H9 (cell line): ENCODE measurements at regions not wholly inside any gene's neighbourhood (a gene's known extent, or its start where the extent isn't known, plus 50 kb on each side); places are given as distances from the start of the nearest gene placed in this dataset.

ENCODE experiments used
- DNase-seq: peaks from one replicate; pipeline ENCODE4 v3.0.0-alpha.2; 2017
- H2AFZ ChIP-seq: one replicate; pipeline ENCODE4 v1.6.1; 2013; ENCODE audit warnings: mild to moderate bottlenecking, low read length, control low read depth, moderate library complexity
- H2AK5ac ChIP-seq: 2 replicates; pipeline ENCODE4 v1.6.1; 2013; ENCODE audit warnings: low read length, control low read depth, mixed read lengths; ENCODE audit not compliant: insufficient read length
- H2BK120ac ChIP-seq: one replicate; pipeline ENCODE4 v1.6.1; 2013; ENCODE audit warnings: low read depth, mild to moderate bottlenecking, low read length, control low read depth, inconsistent platforms; ENCODE audit not compliant: poor library complexity, severe bottlenecking
- H2BK12ac ChIP-seq: 2 replicates; pipeline ENCODE4 v1.6.1; 2013; ENCODE audit warnings: low read length, control low read depth, mixed read lengths, low read depth; ENCODE audit not compliant: insufficient read length
- H2BK15ac ChIP-seq: 2 replicates; pipeline ENCODE4 v1.6.1; 2013; ENCODE audit warnings: low read depth, low read length, control low read depth
- H2BK20ac ChIP-seq: one replicate; pipeline ENCODE4 v1.6.1; 2013; ENCODE audit warnings: low read depth, mild to moderate bottlenecking, low read length, control low read depth, inconsistent platforms; ENCODE audit not compliant: poor library complexity, severe bottlenecking
- H2BK5ac ChIP-seq: 2 replicates; pipeline ENCODE4 v1.6.1; 2013; ENCODE audit warnings: low read length, control low read depth, mixed read lengths; ENCODE audit not compliant: insufficient read length
- H3K14ac ChIP-seq: 2 replicates; pipeline ENCODE4 v1.6.1; 2013; ENCODE audit warnings: low read length, control low read depth; ENCODE audit not compliant: insufficient read depth
- H3K18ac ChIP-seq: 2 replicates; pipeline ENCODE4 v1.6.1; 2013; ENCODE audit warnings: low read depth, mild to moderate bottlenecking, mixed read lengths, low read length, control low read depth; ENCODE audit not compliant: insufficient read length
- H3K23ac ChIP-seq: 2 replicates; pipeline ENCODE4 v1.6.1; 2013; ENCODE audit warnings: low read length, control low read depth, mixed read lengths, low read depth; ENCODE audit not compliant: insufficient read length
- H3K23me2 ChIP-seq: 2 replicates; pipeline ENCODE4 v1.6.1; 2013; ENCODE audit warnings: low read depth, mild to moderate bottlenecking, mixed read lengths, low read length, control low read depth; ENCODE audit not compliant: insufficient read length, poor library complexity, severe bottlenecking
- H3K27ac ChIP-seq: 2 replicates; pipeline ENCODE4 v1.5.1; 2013; ENCODE audit warnings: low read length, control low read depth, mixed read lengths, low read depth; ENCODE audit not compliant: insufficient read length
- H3K27me3 ChIP-seq: 2 replicates; pipeline ENCODE4 v1.6.1; 2013; ENCODE audit warnings: low read length, control low read depth, inconsistent platforms; ENCODE audit not compliant: insufficient read depth
- H3K4ac ChIP-seq: 2 replicates; pipeline ENCODE4 v1.6.1; 2013; ENCODE audit warnings: low read depth, mild to moderate bottlenecking, control low read depth, inconsistent platforms, low read length, moderate library complexity
- H3K4me1 ChIP-seq: 2 replicates; pipeline ENCODE4 v1.6.1; 2013; ENCODE audit warnings: low read length, control low read depth, inconsistent platforms; ENCODE audit not compliant: insufficient read depth
- H3K4me2 ChIP-seq: 2 replicates; pipeline ENCODE4 v1.6.1; 2013; ENCODE audit warnings: low read length, control low read depth, mixed read lengths; ENCODE audit not compliant: insufficient read length, insufficient read depth
- H3K56ac ChIP-seq: 2 replicates; pipeline ENCODE4 v1.6.1; 2013; ENCODE audit warnings: low read depth, mild to moderate bottlenecking, mixed read lengths, low read length, control low read depth; ENCODE audit not compliant: insufficient read length
- H3K79me1 ChIP-seq: 2 replicates; pipeline ENCODE4 v1.6.1; 2013; ENCODE audit warnings: low read depth, mild to moderate bottlenecking, moderate library complexity, low read length, control low read depth, inconsistent platforms; ENCODE audit not compliant: insufficient read depth, poor library complexity, severe bottlenecking
- H3K79me2 ChIP-seq: 2 replicates; pipeline ENCODE4 v1.6.1; 2013; ENCODE audit warnings: low read length, control low read depth, inconsistent platforms; ENCODE audit not compliant: insufficient read depth
- H3K9ac ChIP-seq: 2 replicates; pipeline ENCODE4 v1.6.1; 2013; ENCODE audit warnings: low read length, control low read depth, mixed read lengths; ENCODE audit not compliant: insufficient read length; ENCODE audit errors: extremely low read depth
- H3K9me3 ChIP-seq: one replicate; pipeline ENCODE4 v1.6.1; 2013; ENCODE audit warnings: low read depth, low read length, inconsistent platforms; ENCODE audit not compliant: control insufficient read depth
- H3T11ph ChIP-seq: one replicate; pipeline ENCODE4 v1.6.1; 2013; ENCODE audit warnings: mild to moderate bottlenecking, low read length, control low read depth, inconsistent platforms
- H4K20me1 ChIP-seq: one replicate; pipeline ENCODE4 v1.6.1; 2013; ENCODE audit not compliant: control insufficient read depth, insufficient read length, insufficient read depth
- H4K5ac ChIP-seq: 2 replicates; pipeline ENCODE4 v1.6.1; 2013; ENCODE audit warnings: low read depth, mild to moderate bottlenecking, mixed read lengths, low read length, control low read depth; ENCODE audit not compliant: insufficient read length
- H4K8ac ChIP-seq: replicated peaks from 2 replicates; pipeline ENCODE4 v1.6.1; 2013; ENCODE audit warnings: low read length, control low read depth, mixed read lengths, low read depth; ENCODE audit not compliant: insufficient read length
- H4K91ac ChIP-seq: 2 replicates; pipeline ENCODE4 v1.6.1; 2013; ENCODE audit warnings: low read depth, mild to moderate bottlenecking, moderate library complexity, mixed read lengths, low read length, control low read depth; ENCODE audit not compliant: insufficient read length
- H3K27ac Mint-ChIP-seq, 3 experiments: 2 replicates in 2 of 3; 3 replicates in 1 of 3; pipeline ENCODE4 v1.8.0; 2020 to 2021; ENCODE audit warnings: mixed read lengths in 3 of 3, mild to moderate bottlenecking in 1 of 3, moderate library complexity in 1 of 3
- H3K27me3 Mint-ChIP-seq: 2 replicates; pipeline ENCODE4 v1.8.0; 2021; ENCODE audit warnings: low read depth, mild to moderate bottlenecking, moderate library complexity, mixed read lengths
- H3K36me3 Mint-ChIP-seq, 3 experiments: 2 replicates in 2 of 3; 3 replicates in 1 of 3; pipeline ENCODE4 v1.8.0; 2020 to 2021; ENCODE audit warnings: low read depth in 3 of 3, mixed read lengths in 3 of 3; ENCODE audit not compliant: insufficient read depth in 1 of 3
- H3K4me1 Mint-ChIP-seq, 2 experiments: 2 replicates each; pipeline ENCODE4 v1.8.0; 2020; ENCODE audit warnings: mixed read lengths in 2 of 2
- H3K4me3 Mint-ChIP-seq, 2 experiments: 2 replicates in 1 of 2; 3 replicates in 1 of 2; pipeline ENCODE4 v1.8.0; 2020 to 2021; ENCODE audit warnings: mild to moderate bottlenecking in 2 of 2, mixed read lengths in 2 of 2, moderate library complexity in 1 of 2
- H3K9me3 Mint-ChIP-seq, 2 experiments: 2 replicates in 1 of 2; 3 replicates in 1 of 2; pipeline ENCODE4 v1.8.0; 2020; ENCODE audit warnings: mild to moderate bottlenecking in 2 of 2, mixed read lengths in 2 of 2, moderate library complexity in 1 of 2
- WGBS: extraction: QIAGEN DNeasy Blood & Tissue Kit; methylation state at CpG from one replicate; pipeline ENCODE4 v1.1.7; 2013; ENCODE audit warnings: missing lambda C conversion rate, low lambda C conversion rate, mixed read lengths; ENCODE audit not compliant: insufficient read length; ENCODE audit errors: extremely low coverage; 5-methylcytosine and 5-hydroxymethylcytosine counted together
- TF ChIP-seq, protein P1 (sequence below): fragments of 200-600 bp; sonication (generic); conservative IDR thresholded peaks from 3 replicates; pipeline ENCODE4 v1.8.0; 2021; ENCODE audit warnings: antibody characterized with exemption, mild to moderate bottlenecking

DNA sequence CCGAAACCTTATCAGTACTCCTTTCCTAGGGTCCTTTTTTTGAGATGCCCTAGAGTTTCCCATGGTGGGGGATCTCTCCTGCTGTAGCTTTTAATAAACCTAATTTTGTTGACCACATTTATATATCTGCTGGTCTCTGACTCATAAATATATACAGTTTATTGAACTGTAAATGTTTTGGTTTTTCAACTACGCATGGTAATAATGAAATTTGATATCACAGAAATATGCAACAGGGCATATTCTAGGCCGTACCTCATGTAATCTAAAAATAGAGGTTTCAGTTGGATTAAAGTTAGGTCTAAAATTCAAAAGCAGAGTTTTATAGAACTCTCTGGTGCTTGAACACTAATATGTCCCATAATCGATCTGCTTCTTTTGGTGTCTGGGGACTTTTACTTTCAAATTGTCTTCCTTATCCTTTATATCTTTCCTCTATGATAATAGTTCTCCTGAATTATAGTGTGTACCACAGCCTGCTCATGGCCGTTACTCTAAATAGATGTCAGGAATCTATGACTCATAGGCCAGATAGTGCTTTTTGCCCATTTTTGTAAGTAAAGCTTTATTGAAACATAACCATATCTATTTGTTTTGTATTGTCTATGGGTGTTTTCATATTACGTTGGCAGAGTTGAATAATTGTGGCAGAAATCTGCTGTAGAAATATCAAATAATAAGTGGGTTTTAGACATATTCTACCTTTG, 324.8 kb upstream of the PCDH9 start:
- Histone ChIP-seq H3K9ac (no peak overlapping the region), H3K79me2 (no peaks in the 10 kb centered on the region), H3K9me3 (no peaks in the 10 kb centered on the region), H4K8ac (no peak overlapping the region), H2BK120ac (no peak overlapping the region), H3K56ac (no peak overlapping the region), H3K14ac (no peak overlapping the region), H2BK15ac (no peak overlapping the region), H2AK5ac (no peak overlapping the region), H4K5ac (no peak overlapping the region), H3K18ac (no peak overlapping the region), H3K27ac (no peak overlapping the region), H3K79me1 (no peaks in the 10 kb centered on the region), H3K23me2 (no peaks in the 10 kb centered on the region), H3K4me2 (no peak overlapping the region), H3K4ac (no peak overlapping the region), H4K91ac (no peak overlapping the region), H2AFZ (no peak overlapping the region), H2BK5ac (no peak overlapping the region), H2BK20ac (no peak overlapping the region), H2BK12ac (no peak overlapping the region), H3T11ph (no peak overlapping the region), H3K23ac (no peak overlapping the region), H4K20me1 (no peaks in the 10 kb centered on the region), H3K4me1 (no peaks in the 10 kb centered on the region), H3K27me3 (no peaks in the 10 kb centered on the region)
- no peak overlapping the region for H3K4me3 Mint-ChIP-seq
- H3K27me3 Mint-ChIP-seq: no peaks in the 10 kb centered on the region
- WGBS: no CpG with 5 or more reads among the region's 6 CpGs
- H3K27ac Mint-ChIP-seq: no peak overlapping the region
- DNase-seq: no peak
- peaks cover 4 to 12% (median 7%) of the 10 kb centered on the region in 3 experiments; a peak in 6 of 7 replicates for H3K36me3 Mint-ChIP-seq
- TF ChIP-seq, protein P1, sequence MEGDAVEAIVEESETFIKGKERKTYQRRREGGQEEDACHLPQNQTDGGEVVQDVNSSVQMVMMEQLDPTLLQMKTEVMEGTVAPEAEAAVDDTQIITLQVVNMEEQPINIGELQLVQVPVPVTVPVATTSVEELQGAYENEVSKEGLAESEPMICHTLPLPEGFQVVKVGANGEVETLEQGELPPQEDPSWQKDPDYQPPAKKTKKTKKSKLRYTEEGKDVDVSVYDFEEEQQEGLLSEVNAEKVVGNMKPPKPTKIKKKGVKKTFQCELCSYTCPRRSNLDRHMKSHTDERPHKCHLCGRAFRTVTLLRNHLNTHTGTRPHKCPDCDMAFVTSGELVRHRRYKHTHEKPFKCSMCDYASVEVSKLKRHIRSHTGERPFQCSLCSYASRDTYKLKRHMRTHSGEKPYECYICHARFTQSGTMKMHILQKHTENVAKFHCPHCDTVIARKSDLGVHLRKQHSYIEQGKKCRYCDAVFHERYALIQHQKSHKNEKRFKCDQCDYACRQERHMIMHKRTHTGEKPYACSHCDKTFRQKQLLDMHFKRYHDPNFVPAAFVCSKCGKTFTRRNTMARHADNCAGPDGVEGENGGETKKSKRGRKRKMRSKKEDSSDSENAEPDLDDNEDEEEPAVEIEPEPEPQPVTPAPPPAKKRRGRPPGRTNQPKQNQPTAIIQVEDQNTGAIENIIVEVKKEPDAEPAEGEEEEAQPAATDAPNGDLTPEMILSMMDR: no peak
- H3K9me3 Mint-ChIP-seq: peaks cover 7 to 21% of the 10 kb centered on the region in 2 experiments
- no peaks in the 10 kb centered on the region for H3K4me1 Mint-ChIP-seq
